Stimulated activated naive CD4-positive, alpha-beta T cell treated with Interleukin-2 at 50 U/mL for 16 hours (primary cell): ENCODE measurements at regions not wholly inside any gene's neighbourhood (a gene's known extent, or its start where the extent isn't known, plus 50 kb on each side); places are given as distances from the start of the nearest gene placed in this dataset.
"Not testable (repeated sequence)": the region's sequence is repeated elsewhere in the genome, so short reads cannot be mapped to it uniquely, and the experiment has no call there.

ENCODE experiments used
- DNase-seq: peaks from one replicate; lab custom pipeline; 2025; lab: John Stamatoyannopoulos, UW

DNA sequence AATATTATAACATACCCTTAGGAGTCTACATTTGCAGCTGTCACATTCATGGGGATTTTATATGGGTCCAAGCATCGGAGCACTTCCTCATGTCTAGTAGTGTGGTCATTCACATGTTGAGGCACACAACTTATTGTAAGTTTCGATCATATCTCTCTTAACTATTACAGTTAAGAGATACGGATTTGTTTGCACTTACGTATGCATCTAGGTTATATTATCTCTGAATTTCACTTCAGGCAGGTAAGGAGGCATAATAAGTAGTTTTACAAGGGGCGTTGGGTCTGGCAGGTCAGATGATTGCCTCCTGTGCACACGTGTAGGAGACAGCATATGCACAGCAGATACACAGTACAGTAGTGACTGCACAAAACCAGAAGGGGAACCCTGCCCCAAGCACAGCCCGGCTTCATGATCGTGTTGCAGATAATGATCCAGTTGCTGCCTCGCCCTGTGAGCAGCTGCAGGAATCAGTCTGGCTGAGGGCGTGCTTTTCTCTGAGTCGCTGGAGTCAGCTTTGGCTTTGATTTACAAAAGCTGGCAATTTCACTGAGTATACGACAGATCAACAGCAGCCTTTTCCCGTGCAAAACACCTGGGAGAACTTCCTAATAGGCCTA lies 302.9 kb upstream of the GATB start:
- peak; percentile 26 for DNase-seq

DNA sequence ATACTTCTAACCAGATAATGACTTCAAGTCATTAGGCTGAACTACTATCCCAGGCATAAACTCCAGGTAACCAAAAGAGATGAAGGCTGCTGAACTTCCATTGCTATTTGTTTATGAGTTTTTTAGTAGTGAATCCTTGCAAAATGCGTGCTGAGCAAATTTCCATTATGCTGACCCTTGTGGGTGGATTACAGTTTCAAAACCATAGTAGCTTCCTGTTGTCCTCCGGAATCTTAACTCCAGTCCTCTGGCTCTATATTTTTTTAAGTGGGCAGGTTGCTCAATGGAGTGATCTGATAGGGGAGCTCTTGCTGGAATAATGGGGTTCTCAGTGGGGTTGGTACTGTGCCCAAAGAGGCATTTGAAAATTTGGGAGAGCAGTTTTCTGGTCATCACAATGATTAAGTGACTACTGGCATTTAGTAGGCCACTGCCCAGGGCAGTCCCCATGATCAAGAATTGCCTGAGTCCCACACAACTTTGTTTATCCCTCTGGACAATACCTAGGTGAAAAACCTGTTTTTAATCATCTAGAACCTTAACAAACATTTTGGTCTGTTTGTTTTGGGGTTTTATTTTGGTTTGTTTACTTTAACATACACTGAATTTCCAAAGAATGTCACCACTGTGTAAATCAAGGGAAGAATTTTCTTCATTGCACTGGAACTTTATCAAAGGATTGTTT lies 302.3 kb upstream of the GATB start:
- DNase-seq = no peak

DNA sequence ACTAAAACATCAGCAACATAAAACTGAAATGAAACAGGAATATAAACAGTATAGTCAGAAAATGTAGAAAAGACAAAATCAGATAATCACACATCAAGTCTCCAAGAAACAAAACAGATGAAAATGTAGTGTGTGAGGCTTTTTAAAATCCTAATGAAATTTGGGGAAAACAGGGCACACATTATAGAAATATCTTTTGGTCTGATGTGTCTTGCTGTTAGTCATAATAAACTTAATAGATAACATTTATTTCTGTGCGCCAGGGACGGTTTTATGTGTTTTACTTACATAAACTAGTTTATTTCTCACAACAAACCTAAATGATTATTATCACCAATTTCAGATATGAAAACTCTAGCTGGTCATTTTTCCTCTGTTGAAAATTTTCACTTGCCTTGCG lies 293.9 kb upstream of the GATB start:
- DNase-seq = no peak

DNA sequence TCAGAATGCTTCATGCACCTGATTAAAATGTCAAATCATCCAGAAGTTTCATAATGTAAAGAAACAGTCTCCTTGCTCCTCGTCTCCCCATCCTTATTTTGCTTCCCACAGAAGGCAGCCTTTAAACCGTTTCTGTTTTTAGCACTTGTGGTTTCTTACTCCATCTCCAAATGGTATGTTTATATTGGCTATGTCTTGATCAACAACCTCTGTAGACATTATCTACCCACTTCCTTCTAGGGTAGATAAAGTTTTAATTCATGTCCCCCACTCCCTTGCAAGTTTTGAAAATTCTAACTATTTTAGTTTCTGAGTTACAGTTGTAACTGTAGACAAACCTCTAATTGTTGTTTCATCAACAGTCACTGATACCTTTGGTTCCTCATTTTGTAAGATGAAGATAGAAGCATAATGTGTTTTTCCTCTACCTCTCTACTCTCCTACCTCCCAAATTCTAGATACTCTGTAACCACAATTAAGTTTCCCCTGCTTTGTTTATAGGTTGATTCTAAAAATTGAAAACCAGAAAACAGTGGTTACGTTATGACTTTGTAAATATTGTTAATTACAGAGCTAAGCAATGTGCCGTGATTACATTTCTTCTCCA lies 291.7 kb upstream of the GATB start:
- no peak for DNase-seq

DNA sequence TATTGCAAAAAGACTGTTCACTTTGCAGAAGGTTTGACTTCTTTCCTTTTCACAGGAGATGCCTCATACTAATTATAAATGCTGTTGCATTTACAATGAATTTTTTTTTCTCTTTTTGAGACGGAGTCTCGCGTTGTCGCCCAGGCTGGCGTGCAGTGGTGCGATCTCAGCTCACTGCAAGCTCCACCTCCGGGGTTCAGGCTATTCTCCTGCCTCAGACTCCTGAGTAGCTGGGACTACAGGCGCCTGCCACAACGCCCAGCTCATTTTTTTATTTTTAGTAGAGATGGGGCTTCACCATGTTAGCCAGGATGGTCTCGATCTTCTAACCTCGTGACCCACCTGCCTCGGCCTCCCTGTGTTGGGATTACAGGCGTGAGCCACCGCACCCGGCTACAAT lies 290.5 kb upstream of the GATB start:
- not testable (repeated sequence) for DNase-seq

DNA sequence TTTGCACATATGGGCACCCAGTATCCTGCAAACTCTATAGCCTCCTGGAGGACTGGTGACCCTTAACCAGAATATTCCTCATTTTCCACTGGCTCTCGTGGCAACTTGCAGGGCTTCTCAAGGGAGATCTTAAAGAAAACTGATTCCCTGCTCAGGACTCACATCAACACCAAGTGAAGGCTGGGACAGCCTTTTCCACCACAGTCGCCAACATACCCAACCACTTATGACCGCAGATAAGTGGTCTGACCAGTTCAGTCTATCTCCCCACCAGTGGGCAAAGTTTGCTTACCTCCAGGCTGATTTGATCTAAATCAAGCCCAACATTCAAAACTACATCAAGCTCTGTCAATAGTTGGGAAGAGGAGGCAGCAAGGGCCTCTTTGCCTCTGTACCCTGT lies 289.3 kb upstream of the GATB start:
- no peak for DNase-seq

DNA sequence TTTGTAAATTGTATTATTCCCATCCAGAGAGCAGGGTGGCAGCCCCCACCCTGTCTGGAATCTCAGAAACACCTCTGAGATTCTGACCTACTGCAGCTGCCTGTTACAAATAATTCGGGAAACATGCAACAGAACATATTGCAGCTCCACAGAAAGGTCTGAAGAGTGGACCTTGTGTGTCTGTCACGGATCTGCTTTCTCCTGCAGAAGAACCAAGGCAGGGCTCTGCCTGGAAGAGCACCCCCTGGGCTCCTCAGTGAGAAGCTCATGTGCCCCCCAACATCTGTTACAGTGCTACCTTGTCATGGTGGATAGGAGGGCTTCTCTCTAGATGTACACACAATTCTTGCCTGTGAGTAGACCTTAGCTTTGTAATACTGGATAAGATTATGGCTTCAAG lies 286.6 kb upstream of the GATB start:
- DNase-seq = no peak

DNA sequence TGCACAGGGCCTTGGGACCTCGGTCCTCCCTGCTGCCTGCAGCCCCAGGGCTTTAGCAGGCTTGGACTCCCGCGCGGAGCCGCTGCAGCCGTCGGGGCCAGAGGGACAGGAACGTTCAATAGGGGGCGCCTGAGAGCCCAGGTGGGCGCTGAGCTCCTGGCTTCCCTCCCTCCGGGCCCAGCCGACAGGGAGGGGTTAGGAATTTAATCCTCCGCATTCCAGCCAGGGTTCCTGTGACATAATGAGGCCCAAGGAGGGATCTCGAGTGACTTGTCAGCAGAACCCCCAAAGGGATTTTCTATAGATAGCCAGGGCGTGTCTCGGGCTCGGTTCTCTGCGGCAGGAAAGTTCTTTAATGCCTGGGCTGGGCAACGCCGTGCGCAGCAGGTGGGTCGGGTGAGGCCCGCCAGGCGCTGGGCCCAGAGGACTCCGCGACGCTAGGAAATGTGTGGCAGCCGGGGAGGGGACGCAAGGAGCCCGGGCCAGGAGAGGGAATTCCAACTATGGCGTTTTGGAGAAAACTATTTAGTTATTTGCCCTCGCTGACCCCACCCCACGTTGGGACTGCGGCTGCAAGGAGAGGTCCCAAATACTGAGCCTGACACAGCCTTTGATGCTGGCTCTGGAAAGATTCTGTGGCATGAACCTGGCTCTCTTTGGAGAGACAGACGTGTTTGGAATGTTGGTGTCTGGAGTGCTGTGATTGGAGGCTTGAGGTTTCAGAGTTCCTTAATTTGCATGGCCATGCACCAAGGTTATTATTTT lies 285.2 kb upstream of the GATB start:
- DNase-seq = no peak

DNA sequence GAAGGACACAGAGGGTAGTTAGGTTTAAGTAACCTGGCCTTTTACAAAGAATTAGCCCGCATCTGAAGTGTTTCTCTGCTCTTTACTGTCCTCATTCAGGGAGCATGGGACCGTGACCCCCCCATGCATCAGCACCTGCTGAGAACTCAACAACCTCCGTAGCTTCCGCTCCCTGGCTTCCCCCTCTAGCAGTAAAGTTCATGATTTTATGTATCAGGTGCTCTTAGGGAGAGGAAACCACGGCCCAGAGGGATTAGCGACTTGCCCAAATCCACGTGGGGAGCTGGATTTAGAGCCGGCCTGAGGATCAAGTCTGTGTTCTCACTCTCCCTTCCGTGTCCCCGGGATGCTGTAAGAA lies 284.6 kb upstream of the GATB start:
- DNase-seq = no peak

DNA sequence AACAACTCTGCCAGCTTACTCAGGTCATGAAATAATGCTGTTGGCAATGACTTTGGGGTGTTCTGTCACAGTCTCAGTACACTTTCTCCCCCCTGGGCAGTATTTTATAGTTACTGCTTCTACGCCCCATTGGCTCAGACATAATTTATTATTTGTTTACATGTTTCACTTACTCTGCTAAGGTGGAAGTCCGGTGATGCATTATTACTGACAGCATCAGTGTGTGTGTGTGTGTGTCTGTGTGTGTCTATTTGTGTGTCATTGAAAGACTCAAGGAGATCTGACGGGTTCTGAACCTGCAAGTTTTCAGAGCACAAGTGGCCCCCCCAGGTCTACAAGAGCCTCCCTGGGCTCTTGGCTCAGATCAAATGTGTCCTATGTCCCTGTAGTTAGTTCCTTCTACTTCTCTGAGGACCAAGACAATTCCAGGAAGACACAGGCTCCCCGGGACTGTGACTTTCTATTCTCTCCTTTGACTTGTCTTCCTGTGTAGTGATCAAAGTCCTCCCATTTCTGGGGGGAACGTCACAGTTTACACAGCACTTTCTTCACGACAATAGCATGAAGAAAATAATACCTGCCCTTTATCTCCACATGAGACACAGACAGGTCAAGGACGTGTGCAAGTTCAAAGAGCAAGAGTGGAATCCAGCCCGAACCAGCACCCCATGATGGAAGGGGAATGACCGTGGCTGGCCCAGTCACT lies 283.7 kb upstream of the GATB start:
- no peak for DNase-seq

DNA sequence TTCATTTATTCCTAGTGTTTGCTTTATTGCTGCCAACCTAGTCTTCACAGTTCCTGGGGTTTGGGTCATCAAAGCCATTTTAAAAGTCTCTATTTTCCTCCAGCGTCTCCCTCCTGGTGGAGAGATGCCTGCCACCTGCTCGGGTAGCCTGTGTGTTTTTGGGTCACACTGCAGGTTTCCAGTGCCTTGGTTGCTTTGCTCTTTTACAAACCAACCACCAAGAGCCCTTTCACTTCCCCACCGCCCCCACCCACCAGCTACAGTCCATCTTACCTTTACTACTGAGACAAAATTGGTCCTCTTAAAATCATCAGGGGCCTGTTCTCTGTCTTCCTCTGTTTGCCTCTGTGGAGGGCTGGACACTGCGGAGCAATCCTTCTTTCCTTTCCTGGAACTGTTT lies 280.5 kb upstream of the GATB start:
- no peak for DNase-seq

DNA sequence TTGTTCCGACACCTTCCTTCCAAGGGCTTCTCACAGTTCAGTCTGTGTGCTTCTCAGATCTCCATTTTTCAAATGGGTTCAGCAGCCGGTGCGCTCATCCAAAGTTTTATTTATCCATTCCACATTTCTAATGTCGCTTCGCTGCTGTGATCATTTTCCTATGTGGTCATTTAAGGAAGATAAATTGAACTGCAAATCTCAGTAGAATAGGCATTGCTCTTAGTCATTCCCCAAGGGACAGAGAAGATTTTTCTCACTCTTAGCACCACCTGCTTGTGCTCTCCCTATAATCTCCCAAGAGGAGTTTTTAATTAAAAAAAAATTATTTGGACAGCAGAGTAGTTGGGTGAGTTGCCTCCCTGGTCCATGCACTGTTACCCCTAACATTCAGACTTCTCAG lies 278.9 kb upstream of the GATB start:
- DNase-seq = no peak

DNA sequence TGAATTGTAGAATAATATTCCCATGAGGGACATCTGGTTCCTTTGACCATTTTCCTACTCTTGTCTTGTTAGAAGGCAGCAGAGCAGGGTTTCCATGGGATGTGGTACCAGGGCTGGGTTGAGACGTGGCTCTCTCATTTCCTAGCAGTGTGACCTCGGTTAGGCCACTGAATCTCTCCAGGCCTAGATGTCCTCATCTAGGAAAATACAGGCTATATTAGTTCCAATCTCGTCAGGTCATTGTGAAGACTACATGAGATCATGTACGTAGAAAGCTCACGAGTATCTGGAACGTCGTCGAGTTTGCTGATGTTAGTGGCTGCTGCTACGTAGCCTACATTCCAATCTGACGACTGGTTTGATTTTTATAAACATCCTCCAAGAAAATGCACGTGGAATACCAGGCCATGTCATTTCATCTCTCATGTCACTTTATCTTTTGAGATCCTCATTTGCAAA lies 278.2 kb upstream of the GATB start:
- no peak for DNase-seq

DNA sequence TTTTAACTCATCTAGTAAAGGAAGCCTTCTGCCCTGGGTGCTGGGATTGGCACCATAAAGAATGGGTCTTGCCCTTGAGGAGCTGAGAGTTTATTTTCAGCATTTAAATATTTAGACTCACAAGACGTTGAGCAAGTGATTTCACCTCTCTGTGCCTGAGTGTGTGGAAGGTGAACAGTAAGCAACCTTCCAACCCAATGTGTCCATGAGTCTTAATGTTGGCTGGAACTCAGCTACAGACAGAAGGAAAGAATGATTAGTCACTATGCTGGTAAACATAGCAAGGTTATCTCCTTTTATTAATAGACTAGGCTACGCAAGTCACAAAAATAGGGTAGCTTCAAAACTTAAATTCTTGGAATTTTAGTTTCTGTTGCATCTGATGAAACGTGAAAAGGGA lies 277.4 kb upstream of the GATB start:
- DNase-seq = no peak

DNA sequence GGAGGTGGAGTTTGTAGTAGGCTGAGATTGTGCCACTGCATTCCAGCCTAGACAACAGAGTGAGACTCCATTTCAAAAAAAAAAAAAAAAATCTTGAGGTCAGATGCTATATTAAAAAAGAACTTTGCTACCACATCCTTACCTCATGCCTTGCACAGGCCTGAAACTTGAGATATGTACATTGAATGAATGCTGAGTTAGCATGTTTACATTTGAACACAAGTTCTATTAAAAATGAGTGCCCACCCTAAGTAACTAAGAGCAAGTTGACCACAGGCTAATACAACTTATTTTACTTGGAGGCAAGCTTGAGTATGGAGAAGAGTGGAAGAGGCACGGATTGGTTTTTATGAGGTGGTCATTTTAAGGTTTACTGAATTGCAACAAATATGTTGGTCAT lies 276.6 kb upstream of the GATB start:
- DNase-seq = no peak

DNA sequence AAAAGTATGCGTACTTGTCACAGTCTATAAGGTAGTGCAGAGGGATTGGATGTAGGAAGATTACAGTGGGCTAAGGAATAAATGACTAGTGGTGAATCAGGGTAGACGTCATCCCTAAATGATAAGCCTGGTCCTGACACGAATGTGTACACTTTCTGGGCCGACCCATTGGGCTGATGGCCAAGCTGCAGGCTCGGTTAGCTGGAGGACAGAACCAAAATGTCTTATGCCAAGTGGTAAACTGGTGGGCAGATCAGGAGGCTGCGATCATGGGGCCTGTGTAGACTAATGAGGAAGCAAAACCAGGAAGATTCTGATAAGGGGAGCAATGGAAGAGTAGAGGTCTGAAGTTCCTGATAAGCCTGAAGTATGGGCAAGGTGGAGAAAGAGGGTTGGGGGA lies 272.8 kb upstream of the GATB start:
- no peak for DNase-seq

DNA sequence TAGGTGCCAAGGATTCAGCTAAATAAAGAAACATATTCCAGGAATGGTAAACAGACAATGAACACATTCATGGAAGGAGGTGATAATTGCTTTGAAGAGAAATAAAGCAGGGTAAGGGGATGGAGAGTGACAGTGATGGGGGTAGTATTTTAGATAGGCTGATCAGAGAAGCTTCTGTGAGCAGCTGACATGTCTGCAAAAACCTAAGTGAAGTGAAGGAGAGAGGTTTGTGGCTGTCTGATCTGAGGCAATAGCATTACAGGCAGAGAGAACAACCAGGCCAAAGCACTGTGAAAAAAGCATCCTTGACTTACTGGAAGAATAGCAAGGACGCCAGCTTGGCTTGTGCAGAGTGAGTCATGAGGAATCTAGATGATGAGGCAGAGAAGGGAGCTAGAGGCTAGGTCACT lies 271.9 kb upstream of the GATB start:
- DNase-seq = no peak

DNA sequence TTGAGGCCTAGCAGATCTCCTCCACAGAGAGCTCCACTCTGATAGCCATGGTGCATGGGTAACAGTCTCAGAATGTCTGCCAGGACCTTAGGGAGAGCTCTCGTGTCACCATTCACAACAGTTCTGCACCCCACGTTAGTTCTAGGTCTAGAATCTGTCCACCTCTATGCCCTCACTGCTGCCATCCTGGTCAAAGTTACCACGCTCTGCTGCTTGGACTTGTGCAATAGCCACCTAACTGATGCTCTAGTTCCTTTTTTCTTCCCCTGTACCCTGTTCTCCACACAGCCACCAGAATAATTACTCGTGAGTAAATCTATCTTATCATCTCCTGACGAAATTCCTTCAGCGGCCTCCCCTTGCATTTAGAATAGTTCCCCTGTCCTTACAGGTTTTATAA lies 268.8 kb upstream of the GATB start:
- no peak for DNase-seq

DNA sequence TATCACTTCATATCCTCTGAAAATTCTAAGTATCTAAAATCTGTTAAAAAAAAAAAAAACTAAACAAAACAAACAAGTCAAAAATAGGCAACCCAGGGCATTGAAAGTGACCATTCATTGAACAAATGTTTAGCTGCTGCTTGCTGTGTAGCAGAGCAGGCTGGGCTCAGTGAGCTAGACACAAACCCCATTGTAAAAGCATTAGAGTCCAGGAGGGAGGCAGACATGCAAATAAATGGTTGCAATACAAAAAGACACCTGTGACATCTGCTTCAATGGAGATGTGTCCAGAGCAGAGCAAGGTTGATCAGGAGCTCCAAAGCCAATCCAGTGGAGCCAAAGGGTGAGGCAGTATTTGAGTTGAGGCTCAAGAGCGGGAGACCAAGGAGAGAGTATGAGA lies 267.3 kb upstream of the GATB start:
- DNase-seq = no peak

DNA sequence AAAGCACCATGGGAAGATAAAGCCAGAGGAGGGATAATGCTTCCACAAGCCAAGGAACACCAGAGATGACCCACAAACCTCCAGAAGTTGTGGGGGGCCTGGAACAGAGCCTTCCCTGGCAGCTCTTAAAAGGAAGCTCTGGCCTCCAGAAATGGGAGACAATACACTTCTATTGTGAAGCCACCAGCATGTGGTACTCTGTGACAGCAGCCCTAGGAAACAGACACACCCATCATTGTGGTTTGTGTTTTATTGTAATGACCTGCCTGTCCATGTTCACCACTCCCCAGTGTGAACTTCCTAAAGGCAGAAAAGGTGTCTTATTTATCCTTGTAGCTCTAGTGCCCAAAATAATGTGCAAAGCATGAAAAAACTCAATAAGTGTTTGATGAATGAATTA lies 264.1 kb upstream of the GATB start:
- DNase-seq = no peak

DNA sequence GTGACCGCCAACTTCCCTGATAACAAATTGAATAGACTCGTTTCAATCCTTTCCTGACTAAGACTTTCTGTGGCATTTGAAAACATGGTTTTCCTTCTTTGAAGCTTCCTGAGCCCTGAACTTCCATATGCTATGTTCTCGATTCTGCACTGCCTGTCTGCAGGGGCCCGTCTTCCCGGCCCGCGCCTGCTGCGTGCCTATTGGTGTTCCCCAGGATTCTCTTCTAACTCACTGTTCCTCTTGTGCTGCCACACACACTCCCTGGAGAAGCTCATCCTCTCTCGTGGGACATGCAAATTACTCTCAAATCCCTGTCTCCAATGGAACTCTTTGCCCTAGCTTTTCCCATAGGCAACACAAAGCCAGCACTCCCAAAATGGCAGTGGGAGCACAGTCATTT lies 262.9 kb upstream of the GATB start:
- no peak for DNase-seq

DNA sequence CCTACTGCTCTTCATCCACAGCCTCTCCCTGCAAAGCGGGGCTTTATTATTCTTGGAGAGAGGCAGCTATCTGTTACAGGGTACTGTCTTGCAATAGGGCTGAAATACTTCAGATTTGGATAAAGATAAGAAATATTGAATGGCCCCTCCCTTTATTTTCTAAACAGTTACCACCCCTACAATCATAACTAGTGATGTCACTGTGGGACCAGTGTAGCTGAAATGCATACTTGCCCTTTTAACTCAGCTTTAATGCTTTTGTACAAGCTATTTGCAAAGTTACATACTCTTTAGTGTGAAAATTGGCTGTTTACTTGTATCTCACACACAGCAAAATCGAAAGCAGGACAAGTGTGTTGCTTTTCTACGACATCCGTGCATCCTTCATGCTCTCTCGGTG lies 261.7 kb upstream of the GATB start:
- DNase-seq = no peak
